ENCODE measurements at regions not wholly inside any gene's neighbourhood (a gene's known extent, or its start where the extent isn't known, plus 50 kb on each side); places are given as distances from the start of the nearest gene placed in this dataset.

DNA sequence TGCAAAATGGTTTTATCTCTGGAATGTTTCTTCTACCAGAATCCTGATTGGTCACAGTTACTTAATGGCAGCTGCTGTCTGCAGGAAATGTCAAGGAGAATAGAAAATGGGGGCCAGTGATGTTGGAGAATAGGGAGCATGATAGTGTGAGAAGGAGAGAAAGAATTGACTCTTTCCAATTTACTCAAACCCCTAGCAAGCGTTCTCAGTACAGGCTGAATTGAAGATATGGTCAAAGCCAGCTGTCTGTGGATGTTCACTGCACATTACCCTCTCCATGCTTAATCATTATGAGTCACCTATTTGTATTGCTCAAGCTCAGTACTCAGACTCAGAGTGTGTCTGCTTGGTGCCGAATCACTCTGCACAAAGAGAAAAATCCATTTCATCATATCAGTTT lies 57.8 kb upstream of the FAM47B start:
- no peaks in the 10 kb centered on the region for H3K27me3 ChIP-seq (replicated peaks; ENCODE audit: insufficient read depth)
- no peak for TF ChIP-seq CTCF (IDR thresholded peaks at IDR 0.05)
- H3K9me3 ChIP-seq: no peaks in the 10 kb centered on the region
- no peak overlapping the region for H3K4me3 ChIP-seq
- DNase-seq (ENCODE audit: low spot score) (no peak), ATAC-seq (ENCODE audit: insufficient number of reproducible peaks, low FRiP score, low read depth) (no peak)
- H3K27ac ChIP-seq: no peak overlapping the region
- H3K36me3 ChIP-seq: no peaks in the 10 kb centered on the region
- H3K4me1 ChIP-seq (ENCODE audit: control insufficient read depth in 1 of 2, low read depth in 2 of 2): no peaks in the 10 kb centered on the region

- H3K27ac ChIP-seq: no peak overlapping the region
- no peaks in the 10 kb centered on the region for H3K9me3 ChIP-seq
- no peak for DNase-seq (ENCODE audit: low spot score)
- no peaks in the 10 kb centered on the region for H3K4me1 ChIP-seq (ENCODE audit: control insufficient read depth in 1 of 2, low read depth in 2 of 2)
- no peak for ATAC-seq (ENCODE audit: insufficient number of reproducible peaks, low FRiP score, low read depth)
- H3K27me3 ChIP-seq (replicated peaks; ENCODE audit: insufficient read depth): no peaks in the 10 kb centered on the region
- no peaks in the 10 kb centered on the region for H3K36me3 ChIP-seq
- no peak for TF ChIP-seq CTCF (IDR thresholded peaks at IDR 0.05)
- H3K4me3 ChIP-seq: no peak overlapping the region
Observed at GRCh38 chrX:34886011-34886410, 56.6 kb upstream of the FAM47B start.

DNA sequence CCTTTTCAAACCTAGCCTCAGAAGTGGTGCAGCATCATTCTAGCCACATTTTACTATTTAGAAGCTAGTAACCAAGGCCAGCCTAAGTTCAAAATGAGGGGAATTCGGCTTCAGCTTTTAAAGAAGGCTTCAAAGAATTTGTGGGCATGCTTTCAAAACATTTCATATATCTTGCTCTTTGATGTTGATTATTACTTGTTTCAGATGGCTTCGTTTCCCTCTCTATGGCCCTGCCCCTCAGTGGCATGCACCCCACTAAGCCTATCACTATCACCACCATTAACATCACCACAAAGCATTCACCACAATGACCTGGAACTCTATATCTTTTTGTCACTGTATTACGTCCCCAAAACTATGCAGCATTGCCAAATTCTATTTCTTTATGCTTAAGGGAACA lies 51.2 kb upstream of the FAM47B start:
- Histone ChIP-seq H3K4me1 (ENCODE audit: control insufficient read depth in 1 of 2, low read depth in 2 of 2) (peaks cover 0 to 4% of the 10 kb centered on the region in 2 donors), H3K27me3 (replicated peaks; ENCODE audit: insufficient read depth) (no peaks in the 10 kb centered on the region), H3K27ac (no peak overlapping the region), H3K4me3 (no peak overlapping the region), H3K36me3 (no peaks in the 10 kb centered on the region), H3K9me3 (no peaks in the 10 kb centered on the region)
- ATAC-seq (ENCODE audit: insufficient number of reproducible peaks, low FRiP score, low read depth): no peak
- DNase-seq (ENCODE audit: low spot score): no peak
- no peak for TF ChIP-seq CTCF (IDR thresholded peaks at IDR 0.05)
